SK-N-SH (cell line): ENCODE measurements at regions not wholly inside any gene's neighbourhood (a gene's known extent, or its start where the extent isn't known, plus 50 kb on each side); places are given as distances from the start of the nearest gene placed in this dataset.

Experiments
- CTCF ChIA-PET: fragments of 300-600, 350-600 bp; formaldehyde crosslinking; extraction: SDS; loops from one replicate; lab custom pipeline; 2021; lab: Yijun Ruan, JAX
- POLR2A ChIA-PET: fragments of 350-600 bp; sonication (Branson Sonifier 250); formaldehyde crosslinking; extraction: SDS; loops from one replicate; lab custom pipeline; 2020; ENCODE audit warnings: antibody characterized with exemption, inconsistent platforms; lab: Yijun Ruan, JAX
- DNase-seq: peaks from one replicate; pipeline ENCODE4 v3.0.0; 2012
- H2AFZ ChIP-seq: fragments of 200-600 bp; sonication (generic); 2 replicates; pipeline ENCODE4 v1.8.1; 2016; ENCODE audit warnings: antibody characterized with exemption, mild to moderate bottlenecking, low read depth
- H3F3A ChIP-seq: fragments of 200-600 bp; sonication (generic); replicated peaks from 2 replicates; pipeline ENCODE3; 2016; ENCODE audit warnings: antibody characterized with exemption, mild to moderate bottlenecking; ENCODE audit not compliant: insufficient read depth
- H3K27ac ChIP-seq, 2 experiments: fragments of 200-500 bp in 1 of 2; fragments of 200-600 bp in 1 of 2; sonication (Bioruptor generic) in 1 of 2; sonication (generic), shearing (Covaris generic) in 1 of 2; 2 replicates each; pipeline versions ENCODE4 v1.5.1 to v1.6.1; 2014 to 2016; ENCODE audit warnings: low read depth in 2 of 2, inconsistent platforms in 1 of 2, low read length in 1 of 2, mild to moderate bottlenecking in 1 of 2, mixed read lengths in 1 of 2
- H3K27me3 ChIP-seq: fragments of 200-600 bp; sonication (generic), shearing (Covaris generic); 2 replicates; pipeline ENCODE4 v1.6.1; 2016; ENCODE audit warnings: mixed run types; ENCODE audit not compliant: insufficient read depth
- H3K36me3 ChIP-seq, 2 experiments: fragments of 200-500 bp in 1 of 2; fragments of 200-600 bp in 1 of 2; sonication (Bioruptor generic) in 1 of 2; sonication (generic) in 1 of 2; replicated peaks in 1 of 2; 2 replicates each; pipeline versions ENCODE3 to v1.5.1; 2014 to 2016; ENCODE audit warnings: low read length in 1 of 2, mild to moderate bottlenecking in 1 of 2; ENCODE audit not compliant: insufficient read depth in 2 of 2, control insufficient read depth in 1 of 2
- H3K4me1 ChIP-seq, 2 experiments: fragments of 200-500 bp in 1 of 2; fragments of 200-600 bp in 1 of 2; sonication (Bioruptor generic) in 1 of 2; sonication (generic), shearing (Covaris generic) in 1 of 2; 2 replicates each; pipeline versions ENCODE4 v1.5.1 to v1.6.1; 2014 to 2016; ENCODE audit warnings: low read depth in 1 of 2, low read length in 1 of 2, mixed run types in 1 of 2; ENCODE audit not compliant: insufficient read depth in 2 of 2, control insufficient read depth in 1 of 2
- H3K4me2 ChIP-seq: fragments of 200-600 bp; sonication (generic), shearing (Covaris generic); 2 replicates; pipeline ENCODE4 v1.6.1; 2017; ENCODE audit warnings: mixed run types
- H3K4me3 ChIP-seq, 2 experiments: fragments of 200-500 bp in 1 of 2; fragments of 200-600 bp in 1 of 2; sonication (Bioruptor generic) in 1 of 2; sonication (generic), shearing (Covaris generic) in 1 of 2; 2 replicates each; pipeline versions ENCODE4 v1.5.1 to v1.8.1; 2014 to 2016; ENCODE audit warnings: low read depth in 2 of 2, inconsistent platforms in 1 of 2, low read length in 1 of 2, mild to moderate bottlenecking in 1 of 2, mixed read lengths in 1 of 2, moderate library complexity in 1 of 2
- H3K79me2 ChIP-seq: fragments of 200-600 bp; sonication (generic); 2 replicates; pipeline ENCODE4 v1.8.1; 2017; ENCODE audit warnings: mild to moderate bottlenecking; ENCODE audit not compliant: insufficient read depth
- H3K9ac ChIP-seq: fragments of 200-600 bp; sonication (generic); 2 replicates; pipeline ENCODE4 v1.6.1; 2017; ENCODE audit warnings: mixed run types
- H3K9me2 ChIP-seq: fragments of 200-600 bp; sonication (generic); 2 replicates; pipeline ENCODE4 v1.6.1; 2017; ENCODE audit warnings: mixed run types
- H3K9me3 ChIP-seq: fragments of 200-600 bp; sonication (generic); 2 replicates; pipeline ENCODE4 v1.6.1; 2017; ENCODE audit warnings: mixed run types, mild to moderate bottlenecking, moderate library complexity
- H4K20me1 ChIP-seq: fragments of 200-600 bp; sonication (generic); 2 replicates; pipeline ENCODE4 v1.6.1; 2017; ENCODE audit warnings: mild to moderate bottlenecking, mixed run types; ENCODE audit not compliant: insufficient read depth
- CTCF ChIP-seq: fragments of 200-600 bp; sonication (generic); IDR thresholded peaks from 2 replicates; pipeline ENCODE4 v1.6.1; 2017; ENCODE audit warnings: antibody characterized with exemption, mild to moderate bottlenecking, moderate library complexity
- EZH2phosphoT487 ChIP-seq: fragments of 200-600 bp; sonication (generic); IDR thresholded peaks from 2 replicates; pipeline ENCODE4 v1.6.1; 2017; ENCODE audit warnings: low read depth, mixed run types, mild to moderate bottlenecking, antibody characterized with exemption, moderate library complexity, borderline replicate concordance
- FOSL2 ChIP-seq: IDR thresholded peaks from 2 replicates; pipeline ENCODE4 v1.4.0; 2012; ENCODE audit warnings: low read depth, mild to moderate bottlenecking, moderate library complexity, borderline replicate concordance
- FOXM1 ChIP-seq: IDR thresholded peaks from 2 replicates; pipeline ENCODE4 v1.4.0; 2012; ENCODE audit warnings: low read depth, mild to moderate bottlenecking
- GABPA ChIP-seq: IDR thresholded peaks from 2 replicates; pipeline ENCODE4 v1.4.0; 2012; ENCODE audit warnings: low read depth, mild to moderate bottlenecking
- MAX ChIP-seq: IDR thresholded peaks from 2 replicates; pipeline ENCODE4 v1.4.0; 2012; ENCODE audit warnings: low read depth
- MEF2A ChIP-seq: IDR thresholded peaks from 2 replicates; pipeline ENCODE4 v1.4.0; 2012; ENCODE audit warnings: low read depth, borderline replicate concordance
- MXI1 ChIP-seq: IDR thresholded peaks from 2 replicates; pipeline ENCODE4 v1.6.1; 2012; ENCODE audit warnings: mild to moderate bottlenecking, low read depth, low read length, improper control_type of control experiment
- RAD21 ChIP-seq: IDR thresholded peaks from 2 replicates; pipeline ENCODE4 v1.6.1; 2012; ENCODE audit warnings: mild to moderate bottlenecking, low read length
- REST ChIP-seq: IDR thresholded peaks from 2 replicates; pipeline ENCODE4 v1.6.1; 2012; ENCODE audit warnings: mild to moderate bottlenecking, low read depth, low read length, moderate library complexity
- SMC3 ChIP-seq: IDR thresholded peaks from 2 replicates; pipeline ENCODE4 v1.6.1; 2012; ENCODE audit warnings: low read depth, low read length, improper control_type of control experiment
- YY1 ChIP-seq: IDR thresholded peaks from 2 replicates; pipeline ENCODE4 v1.4.0; 2012; ENCODE audit warnings: low read depth, mild to moderate bottlenecking
- ZBTB33 ChIP-seq: IDR thresholded peaks from 2 replicates; pipeline ENCODE4 v1.4.0; 2012; ENCODE audit warnings: low read depth, borderline replicate concordance

GRCh38 chr6:51090343-51090742 is 271.7 kb downstream of the TFAP2B start:
- Histone ChIP-seq H3K9me2 (no peaks in the 10 kb centered on the region), H3K36me3 (no peaks in the 10 kb centered on the region), H3K4me1 (no peaks in the 10 kb centered on the region), H4K20me1 (no peaks in the 10 kb centered on the region), H3K9ac (no peak overlapping the region), H3K27me3 (no peaks in the 10 kb centered on the region), H3F3A (no peaks in the 10 kb centered on the region), H3K4me2 (no peak overlapping the region), H3K4me3 (no peak overlapping the region), H3K79me2 (no peaks in the 10 kb centered on the region), H3K27ac (no peak overlapping the region), H2AFZ (no peak overlapping the region), H3K9me3 (no peaks in the 10 kb centered on the region; the same call in 1 of the 2 replicates)
- TF ChIP-seq ZBTB33 (no peak), FOSL2 (no peak), RAD21 (no peak), SMC3 (no peak), EZH2phosphoT487 (no peak), FOXM1 (no peak), YY1 (no peak), CTCF (no peak), REST (no peak), MXI1 (no peak), MEF2A (no peak), MAX (no peak), GABPA (no peak)
- DNase-seq, result peak; percentile 1
- ChIA-PET POLR2A (no interaction called here), CTCF (no interaction called here)
